OCI-M1 (cell line): ENCODE measurements at regions not wholly inside any gene's neighbourhood (a gene's known extent, or its start where the extent isn't known, plus 50 kb on each side); places are given as distances from the start of the nearest gene placed in this dataset.
"Not testable (repeated sequence)": the region's sequence is repeated elsewhere in the genome, so short reads cannot be mapped to it uniquely, and the experiment has no call there.

Source experiments
- DNase-seq: peaks from one replicate; lab custom pipeline; 2025; lab: John Stamatoyannopoulos, UW

- no peak for DNase-seq
These were observed 376.7 kb downstream of the GLRX3 start for GRCh38 chr10:130512936-130513335.

GRCh38 chr10:130513686-130514476 lies 377.7 kb downstream of the GLRX3 start:
- DNase-seq, result no peak

GRCh38 chr10:130515670-130516069 lies 379.5 kb downstream of the GLRX3 start:
- DNase-seq, result no peak

- no peak for DNase-seq
These were observed 380.0 kb downstream of the GLRX3 start for GRCh38 chr10:130516141-130516735.

- not testable (repeated sequence) for DNase-seq
These were observed 382.7 kb downstream of the GLRX3 start for GRCh38 chr10:130518921-130519320.

- no peak for DNase-seq
These were observed 383.6 kb downstream of the GLRX3 start for GRCh38 chr10:130519791-130520190.

- DNase-seq, result no peak
These were observed 395.1 kb downstream of the GLRX3 start for GRCh38 chr10:130531312-130531711.

GRCh38 chr10:130541090-130541489 lies 404.9 kb downstream of the GLRX3 start:
- DNase-seq, result no peak

GRCh38 chr10:130542761-130543160 lies 406.6 kb downstream of the GLRX3 start:
- DNase-seq, result no peak

GRCh38 chr10:130543794-130544193 lies 407.6 kb downstream of the GLRX3 start:
- no peak for DNase-seq

- DNase-seq, result no peak
These were observed 408.9 kb downstream of the GLRX3 start for GRCh38 chr10:130545122-130545521.

GRCh38 chr10:130545697-130546096 lies 409.5 kb downstream of the GLRX3 start:
- no peak for DNase-seq

- DNase-seq, result no peak
These were observed 410.6 kb downstream of the GLRX3 start for GRCh38 chr10:130546841-130547240.

GRCh38 chr10:130547368-130547767 lies 411.2 kb downstream of the GLRX3 start:
- DNase-seq, result peak; percentile 9

- DNase-seq, result no peak
These were observed 414.9 kb downstream of the GLRX3 start for GRCh38 chr10:130550952-130551674.

- DNase-seq, result no peak
These were observed 415.5 kb downstream of the GLRX3 start for GRCh38 chr10:130551676-130552075.

- no peak for DNase-seq
These were observed 417.6 kb downstream of the GLRX3 start for GRCh38 chr10:130553826-130554225.

- DNase-seq, result no peak
These were observed 418.7 kb downstream of the GLRX3 start for GRCh38 chr10:130554701-130555410.

GRCh38 chr10:130555411-130555750 lies 419.2 kb downstream of the GLRX3 start:
- DNase-seq, result no peak

- no peak for DNase-seq
These were observed 421.1 kb downstream of the GLRX3 start for GRCh38 chr10:130557181-130557845.

GRCh38 chr10:130558746-130559546 lies 422.8 kb downstream of the GLRX3 start:
- DNase-seq, result no peak
